ENCODE measurements at regions not wholly inside any gene's neighbourhood (a gene's known extent, or its start where the extent isn't known, plus 50 kb on each side); places are given as distances from the start of the nearest gene placed in this dataset.

DNA sequence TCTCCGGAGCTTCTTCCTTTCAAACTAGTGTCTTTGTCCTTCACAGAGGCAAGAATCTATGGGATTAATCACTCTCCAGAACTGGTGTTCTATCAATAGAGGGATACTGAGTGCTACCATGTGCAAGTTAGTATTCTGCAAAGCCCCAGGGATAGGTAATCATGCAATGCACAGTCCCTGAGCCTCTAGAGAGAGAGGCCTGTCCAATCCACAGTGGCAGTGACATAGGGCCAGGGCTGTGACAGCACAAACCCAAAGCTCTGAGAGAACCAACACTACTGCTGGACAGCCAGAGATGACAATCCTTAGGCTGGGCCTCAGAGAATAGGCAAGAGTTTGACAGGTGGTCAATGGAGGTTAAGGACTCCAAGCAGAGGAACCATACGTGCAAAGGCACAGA is 66.8 kb upstream of the USP47 start:
- no peaks in the 10 kb centered on the region for H4K20me1 ChIP-seq (ENCODE audit: insufficient read depth, poor library complexity, severe bottlenecking)
- H3K4me2 ChIP-seq = no peak overlapping the region
- no peak overlapping the region for H3K4me3 ChIP-seq
- H2AFZ ChIP-seq = no peak overlapping the region
- H3K36me3 ChIP-seq (replicated peaks; ENCODE audit: insufficient read depth, low read depth) = no peaks in the 10 kb centered on the region
- peaks cover 10% of the 10 kb centered on the region for H3K27me3 ChIP-seq
- H3K27ac ChIP-seq = no peak overlapping the region
- H3K79me2 ChIP-seq = no peaks in the 10 kb centered on the region
- H3K4me1 ChIP-seq (ENCODE audit: insufficient read depth) = no peaks in the 10 kb centered on the region
- WGBS (ENCODE audit: low lambda C conversion rate, missing lambda C conversion rate) = 94% methylated on average over 2 of the region's 2 CpGs
- DNase-seq (ENCODE audit: low spot score) = no peak
- TF ChIP-seq, protein P1, sequence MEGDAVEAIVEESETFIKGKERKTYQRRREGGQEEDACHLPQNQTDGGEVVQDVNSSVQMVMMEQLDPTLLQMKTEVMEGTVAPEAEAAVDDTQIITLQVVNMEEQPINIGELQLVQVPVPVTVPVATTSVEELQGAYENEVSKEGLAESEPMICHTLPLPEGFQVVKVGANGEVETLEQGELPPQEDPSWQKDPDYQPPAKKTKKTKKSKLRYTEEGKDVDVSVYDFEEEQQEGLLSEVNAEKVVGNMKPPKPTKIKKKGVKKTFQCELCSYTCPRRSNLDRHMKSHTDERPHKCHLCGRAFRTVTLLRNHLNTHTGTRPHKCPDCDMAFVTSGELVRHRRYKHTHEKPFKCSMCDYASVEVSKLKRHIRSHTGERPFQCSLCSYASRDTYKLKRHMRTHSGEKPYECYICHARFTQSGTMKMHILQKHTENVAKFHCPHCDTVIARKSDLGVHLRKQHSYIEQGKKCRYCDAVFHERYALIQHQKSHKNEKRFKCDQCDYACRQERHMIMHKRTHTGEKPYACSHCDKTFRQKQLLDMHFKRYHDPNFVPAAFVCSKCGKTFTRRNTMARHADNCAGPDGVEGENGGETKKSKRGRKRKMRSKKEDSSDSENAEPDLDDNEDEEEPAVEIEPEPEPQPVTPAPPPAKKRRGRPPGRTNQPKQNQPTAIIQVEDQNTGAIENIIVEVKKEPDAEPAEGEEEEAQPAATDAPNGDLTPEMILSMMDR (IDR thresholded peaks at IDR 0.05; ENCODE audit: poor library complexity) = no peak
- TF ChIP-seq EZH2phosphoT487 (IDR thresholded peaks at IDR 0.05; ENCODE audit: low read depth, severe bottlenecking, unreplicated experiment) (no peak), EZH2 (IDR thresholded peaks at IDR 0.05; ENCODE audit: borderline replicate concordance) (no peak)
- no peaks in the 10 kb centered on the region for H3K9me2 ChIP-seq (replicated peaks; ENCODE audit: insufficient read depth)
- H3K9me3 ChIP-seq (ENCODE audit: low read depth) = no peaks in the 10 kb centered on the region

DNA sequence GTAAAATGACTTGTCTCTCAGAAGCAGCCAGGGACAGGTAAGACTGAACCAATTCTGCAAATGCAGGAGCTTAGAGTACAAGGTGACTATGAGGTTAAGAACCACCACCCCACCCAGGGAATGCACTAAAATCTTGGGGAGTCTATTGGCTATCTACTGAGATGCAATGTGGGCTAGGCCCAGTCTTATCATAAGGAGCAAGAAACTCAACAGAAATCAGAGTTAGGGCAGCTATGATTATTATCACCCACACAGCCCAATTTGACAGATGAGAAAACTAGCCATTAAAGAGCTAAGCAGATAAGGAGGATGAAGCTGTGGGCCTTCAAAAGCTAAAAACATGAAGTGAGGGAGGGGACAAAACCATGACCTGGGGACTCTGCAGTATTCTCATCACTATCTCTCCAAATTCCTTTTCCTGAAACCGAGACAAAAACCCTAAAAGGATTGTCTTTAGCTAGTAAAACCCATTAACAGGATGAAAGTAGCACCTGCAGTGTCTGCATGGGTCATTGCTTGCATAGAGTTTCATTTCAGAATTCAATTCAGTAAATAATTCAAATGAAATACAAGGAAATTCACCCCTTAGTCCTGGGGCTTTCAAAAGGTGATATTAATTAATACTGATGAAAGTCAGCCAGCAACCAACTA is 68.8 kb upstream of the USP47 start:
- Histone ChIP-seq H2AFZ (no peak overlapping the region), H3K36me3 (replicated peaks; ENCODE audit: insufficient read depth, low read depth) (no peaks in the 10 kb centered on the region), H3K79me2 (no peaks in the 10 kb centered on the region), H3K9me2 (replicated peaks; ENCODE audit: insufficient read depth) (no peaks in the 10 kb centered on the region), H3K9me3 (ENCODE audit: low read depth) (no peaks in the 10 kb centered on the region), H4K20me1 (ENCODE audit: insufficient read depth, poor library complexity, severe bottlenecking) (no peaks in the 10 kb centered on the region), H3K4me1 (ENCODE audit: insufficient read depth) (no peaks in the 10 kb centered on the region), H3K27me3 (peaks cover 23% of the 10 kb centered on the region), H3K4me2 (no peak overlapping the region), H3K27ac (no peak overlapping the region), H3K4me3 (no peak overlapping the region)
- TF ChIP-seq, protein P1 (IDR thresholded peaks at IDR 0.05; ENCODE audit: poor library complexity) = no peak
- TF ChIP-seq EZH2phosphoT487 (IDR thresholded peaks at IDR 0.05; ENCODE audit: low read depth, severe bottlenecking, unreplicated experiment) = no peak
- TF ChIP-seq EZH2 (IDR thresholded peaks at IDR 0.05; ENCODE audit: borderline replicate concordance) = no peak
- 52% methylated on average over 1 of the region's 1 CpG for WGBS (ENCODE audit: low lambda C conversion rate, missing lambda C conversion rate)
- DNase-seq (ENCODE audit: low spot score) = no peak

DNA sequence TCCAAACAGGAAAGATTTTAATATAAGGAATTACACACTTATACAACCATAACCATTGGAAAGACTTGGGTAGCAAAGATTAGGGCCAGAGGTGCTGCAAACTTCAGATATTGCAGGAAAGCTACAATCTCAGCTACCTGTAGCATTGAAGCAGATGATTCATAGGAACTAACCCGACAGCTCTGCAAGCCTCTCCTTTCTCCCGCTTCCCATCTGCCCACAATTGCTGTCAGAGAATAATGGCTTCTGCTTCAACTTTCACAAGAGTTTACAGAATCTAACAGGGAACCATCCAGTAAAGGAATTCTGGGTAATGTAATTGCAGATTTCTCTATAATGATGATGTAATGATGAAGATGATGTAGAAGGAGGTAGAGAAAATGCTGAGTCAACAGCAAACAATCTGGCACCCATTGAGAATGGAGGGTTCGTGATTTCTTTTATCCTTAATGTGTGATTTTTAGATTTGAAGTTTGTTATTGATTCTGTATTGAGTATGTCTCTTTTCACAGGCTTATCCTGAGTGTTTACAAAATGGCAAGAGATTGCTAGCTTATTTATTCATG is 70.8 kb upstream of the USP47 start:
- no peaks in the 10 kb centered on the region for H3K9me3 ChIP-seq (ENCODE audit: low read depth)
- H3K27ac ChIP-seq = no peak overlapping the region
- no peaks in the 10 kb centered on the region for H3K36me3 ChIP-seq (replicated peaks; ENCODE audit: insufficient read depth, low read depth)
- DNase-seq (ENCODE audit: low spot score) = no peak
- WGBS (ENCODE audit: low lambda C conversion rate, missing lambda C conversion rate) = 83% methylated on average over 3 of the region's 3 CpGs
- no peaks in the 10 kb centered on the region for H3K9me2 ChIP-seq (replicated peaks; ENCODE audit: insufficient read depth)
- no peaks in the 10 kb centered on the region for H3K4me1 ChIP-seq (ENCODE audit: insufficient read depth)
- peaks cover 29% of the 10 kb centered on the region for H3K27me3 ChIP-seq
- no peaks in the 10 kb centered on the region for H3K79me2 ChIP-seq
- H3K4me3 ChIP-seq = no peak overlapping the region
- TF ChIP-seq EZH2 (IDR thresholded peaks at IDR 0.05; ENCODE audit: borderline replicate concordance) (no peak), EZH2phosphoT487 (IDR thresholded peaks at IDR 0.05; ENCODE audit: low read depth, severe bottlenecking, unreplicated experiment) (no peak)
- TF ChIP-seq, protein P1 (IDR thresholded peaks at IDR 0.05; ENCODE audit: poor library complexity) = no peak
- no peaks in the 10 kb centered on the region for H4K20me1 ChIP-seq (ENCODE audit: insufficient read depth, poor library complexity, severe bottlenecking)
- no peak overlapping the region for H3K4me2 ChIP-seq
- H2AFZ ChIP-seq = no peak overlapping the region

Data from hepatocyte (in vitro differentiated cells).